OCI-LY7 (cell line): ENCODE measurements at regions not wholly inside any gene's neighbourhood (a gene's known extent, or its start where the extent isn't known, plus 50 kb on each side); places are given as distances from the start of the nearest gene placed in this dataset.

Source experiments
- BruUV-seq: library from RNA; stranded (reverse); fragments of 400-500 nt; replicated peaks from 2 replicates; lab custom pipeline; 2021; lab: Mats Ljungman, UMichigan
- CTCF ChIA-PET: fragments of 300-600 bp; sonication (Branson Sonifier 250); formaldehyde crosslinking; loops from one replicate; lab custom pipeline; 2022; ENCODE audit warnings: antibody characterized with exemption; ENCODE audit not compliant: unreplicated experiment; lab: Charles Lee
- POLR2A ChIA-PET: fragments of 300-600 bp; sonication (Branson Sonifier 250); formaldehyde crosslinking; loops from one replicate; lab custom pipeline; 2022; ENCODE audit warnings: antibody characterized with exemption; lab: Charles Lee
- DNase-seq: peaks from one replicate; pipeline ENCODE4 v3.0.0-alpha.2; 2015; ENCODE audit warnings: low spot score
- H2AFZ ChIP-seq: fragments of 200-600 bp; sonication (generic), shearing (Covaris generic); 2 replicates; pipeline ENCODE4 v1.6.1; 2014; ENCODE audit warnings: mild to moderate bottlenecking, antibody characterized with exemption, low read length, moderate library complexity
- H3K27ac ChIP-seq: fragments of 200-600 bp; sonication (generic); 2 replicates; pipeline ENCODE4 v1.5.1; 2014; ENCODE audit warnings: mixed run types, low read depth, mild to moderate bottlenecking, moderate library complexity, low read length, inconsistent platforms; ENCODE audit not compliant: poor library complexity, severe bottlenecking
- H3K36me3 ChIP-seq: fragments of 200-600 bp; sonication (generic); 2 replicates; pipeline ENCODE4 v1.6.1; 2014; ENCODE audit warnings: mild to moderate bottlenecking, antibody characterized with exemption, low read length, moderate library complexity, mixed read lengths; ENCODE audit not compliant: insufficient read depth
- H3K4me1 ChIP-seq: fragments of 200-600 bp; sonication (generic); 2 replicates; pipeline ENCODE4 v1.5.1; 2014; ENCODE audit warnings: mild to moderate bottlenecking, low read length; ENCODE audit not compliant: insufficient read depth, poor library complexity, severe bottlenecking
- H3K4me2 ChIP-seq: fragments of 200-600 bp; sonication (generic); 2 replicates; pipeline ENCODE4 v1.6.1; 2014; ENCODE audit warnings: mild to moderate bottlenecking, low read length
- H3K4me3 ChIP-seq: fragments of 200-600 bp; sonication (generic); 2 replicates; pipeline ENCODE4 v1.5.1; 2014; ENCODE audit warnings: mild to moderate bottlenecking, low read depth, low read length; ENCODE audit not compliant: poor library complexity, severe bottlenecking
- H3K79me2 ChIP-seq: fragments of 200-600 bp; sonication (generic); 2 replicates; pipeline ENCODE4 v1.6.1; 2016; ENCODE audit warnings: low read depth, mild to moderate bottlenecking, low read length, moderate library complexity, mixed read lengths; ENCODE audit not compliant: insufficient read depth
- H3K9me2 ChIP-seq: fragments of 200-600 bp; sonication (generic); 2 replicates; pipeline ENCODE4 v1.6.1; 2016; ENCODE audit warnings: mild to moderate bottlenecking, low read length, mixed read lengths; ENCODE audit not compliant: insufficient read depth
- H3K9me3 ChIP-seq: fragments of 200-600 bp; sonication (generic); 2 replicates; pipeline ENCODE4 v1.6.1; 2014; ENCODE audit warnings: mild to moderate bottlenecking, mixed run types, low read length, mixed read lengths
- H4K20me1 ChIP-seq: fragments of 200-600 bp; sonication (generic); 2 replicates; pipeline ENCODE4 v1.6.1; 2014; ENCODE audit warnings: mild to moderate bottlenecking, antibody characterized with exemption, low read length, moderate library complexity, mixed read lengths; ENCODE audit not compliant: insufficient read depth
- CTCF ChIP-seq: fragments of 200-600 bp; sonication (generic); conservative IDR thresholded peaks from 2 replicates; pipeline ENCODE4 v1.5.1; 2014; ENCODE audit warnings: mild to moderate bottlenecking, antibody characterized with exemption, low read length, moderate library complexity, mixed read lengths
- EZH2phosphoT487 ChIP-seq: fragments of 200-600 bp; sonication (generic); IDR thresholded peaks from 2 replicates; pipeline ENCODE4 v1.6.1; 2018; ENCODE audit warnings: low read depth, borderline replicate concordance, mild to moderate bottlenecking, mixed run types, antibody characterized with exemption, low read length, moderate library complexity, mixed read lengths
- intact Hi-C: fragments of 100-400 bp; cut with micrococcal nuclease; formaldehyde crosslinking; loops from one replicate; pipeline ENCODE4 v1.10.0; 2022; ENCODE audit not compliant: unreplicated experiment

GRCh38 chr4:138693526-138693925 is 322.1 kb upstream of the NOCT start:
- Histone ChIP-seq H3K27ac (no peak overlapping the region), H3K9me3 (no peaks in the 10 kb centered on the region), H3K4me1 (no peaks in the 10 kb centered on the region), H3K4me2 (no peak overlapping the region), H2AFZ (no peak overlapping the region), H3K79me2 (no peaks in the 10 kb centered on the region), H3K4me3 (no peak overlapping the region), H4K20me1 (no peaks in the 10 kb centered on the region), H3K36me3 (no peaks in the 10 kb centered on the region), H3K9me2 (no peaks in the 10 kb centered on the region)
- TF ChIP-seq EZH2phosphoT487, result no peak
- no peak for TF ChIP-seq CTCF
- no TSS peak for BruUV-seq
- DNase-seq, result no peak
- ChIA-PET POLR2A (no interaction called here), CTCF (no interaction called here)
- intact Hi-C loops, result no loop called here

- ChIA-PET POLR2A (interaction anchor here (0.5 kb wide), 1 partner anchor 256 kb away, joined by 5 read pairs; no protein-coding TSS in a partner anchor), CTCF (no interaction called here)
- TF ChIP-seq EZH2phosphoT487 (no peak), CTCF (no peak)
- BruUV-seq, result no TSS peak
- no peak overlapping the region for H3K4me2 ChIP-seq
- intact Hi-C loops, result no loop called here
- no peak for DNase-seq
- H3K9me2 ChIP-seq, result no peaks in the 10 kb centered on the region
- H3K9me3 ChIP-seq, result no peaks in the 10 kb centered on the region
- H3K27ac ChIP-seq, result no peak overlapping the region
- H3K4me1 ChIP-seq, result no peaks in the 10 kb centered on the region
- H3K36me3 ChIP-seq, result no peaks in the 10 kb centered on the region
- H2AFZ ChIP-seq, result no peak overlapping the region
- H3K4me3 ChIP-seq, result no peak overlapping the region
- no peaks in the 10 kb centered on the region for H3K79me2 ChIP-seq
- H4K20me1 ChIP-seq, result no peaks in the 10 kb centered on the region
Observed at GRCh38 chr4:138692411-138692810, 323.2 kb upstream of the NOCT start.

GRCh38 chr4:138689593-138689992 is 326.0 kb upstream of the NOCT start:
- DNase-seq, result no peak
- Histone ChIP-seq H3K36me3 (no peaks in the 10 kb centered on the region), H2AFZ (no peak overlapping the region), H3K4me1 (no peaks in the 10 kb centered on the region), H4K20me1 (no peaks in the 10 kb centered on the region), H3K9me2 (no peaks in the 10 kb centered on the region), H3K9me3 (no peaks in the 10 kb centered on the region), H3K79me2 (no peaks in the 10 kb centered on the region), H3K27ac (no peak overlapping the region), H3K4me3 (no peak overlapping the region), H3K4me2 (no peak overlapping the region)
- intact Hi-C loops, result loop anchor here (10.0 kb wide), 1 partner anchor 505 kb away; no protein-coding TSS in a partner anchor
- BruUV-seq, result no TSS peak
- ChIA-PET POLR2A (no interaction called here), CTCF (no interaction called here)
- TF ChIP-seq CTCF (no peak), EZH2phosphoT487 (no peak)
